K562 (cell line): ENCODE measurements at regions not wholly inside any gene's neighbourhood (a gene's known extent, or its start where the extent isn't known, plus 50 kb on each side); places are given as distances from the start of the nearest gene placed in this dataset.

ENCODE experiments used
- AFF4 ChIP-seq: sonication (generic); formaldehyde crosslinking; IDR thresholded peaks from 2 replicates; pipeline ENCODE4 v1.8.0; 2023; ENCODE audit warnings: mild to moderate bottlenecking, missing genetic modification reagents
- CCNT2 ChIP-seq: IDR thresholded peaks from 2 replicates; pipeline ENCODE4 v1.6.1; 2011; ENCODE audit warnings: borderline replicate concordance, low read depth, mild to moderate bottlenecking, moderate library complexity, mixed read lengths, low read length; ENCODE audit not compliant: insufficient read length; ENCODE audit errors: extremely low read depth
- CREM ChIP-seq: IDR thresholded peaks from 2 replicates; pipeline ENCODE4 v1.6.1; 2014; ENCODE audit warnings: antibody characterized with exemption, low read depth
- FOXA3 ChIP-seq, 2 experiments: fragments of 450-650 bp in 1 of 2; sonication (generic) in 1 of 2; formaldehyde crosslinking; IDR thresholded peaks in 1 of 2; conservative IDR thresholded peaks in 1 of 2; 2 replicates each; pipeline versions ENCODE4 v1.4.0 to v1.8.0; 2020 to 2022; ENCODE audit warnings: mild to moderate bottlenecking in 2 of 2, missing genetic modification reagents in 1 of 2
- MBD2 ChIP-seq: sonication (generic); IDR thresholded peaks from 2 replicates; pipeline ENCODE4 v1.6.1; 2016; ENCODE audit warnings: low read depth, borderline replicate concordance
- NCOA6 ChIP-seq: fragments of 450-650 bp; IDR thresholded peaks from 2 replicates; pipeline ENCODE4 v1.6.1; 2017; ENCODE audit warnings: mild to moderate bottlenecking
- PPARD ChIP-seq: fragments of 250-450 bp; sonication (Bioruptor Pico); IDR thresholded peaks from 2 replicates; pipeline ENCODE4 v1.8.0; 2022; ENCODE audit warnings: inconsistent platforms, mild to moderate bottlenecking, moderate library complexity
- PRPF4 ChIP-seq: fragments of 200-400 bp; formaldehyde crosslinking; IDR thresholded peaks from one replicate; pipeline ENCODE4 v1.6.1; 2017; ENCODE audit warnings: low read length, low read depth, mild to moderate bottlenecking; ENCODE audit not compliant: insufficient read depth, poor library complexity, severe bottlenecking
- ZNF518B ChIP-seq: fragments of 250-450 bp; sonication (Bioruptor Pico); IDR thresholded peaks from 2 replicates; pipeline ENCODE4 v1.5.0; 2021; ENCODE audit warnings: mild to moderate bottlenecking, moderate library complexity

GRCh38 chr2:175687465-175687864, 314.6 kb downstream of the LNPK start (continued):
- TF ChIP-seq MBD2 (no peak), ZNF518B (CRISPR knock-in tag) (no peak), CCNT2 (no peak), CREM (no peak), FOXA3 (CRISPR knock-in tag; conservative IDR thresholded peaks at IDR 0.05 in 1 of 2, IDR thresholded peaks at IDR 0.05 in 1 of 2) (no peak), PPARD (CRISPR knock-in tag) (no peak), PRPF4 (no peak), AFF4 (CRISPR knock-in tag) (no peak), NCOA6 (no peak)
- TF ChIP-seq, all 486 proteins: peak for 0
